Neutrophil (primary cell): ENCODE measurements at regions not wholly inside any gene's neighbourhood (a gene's known extent, or its start where the extent isn't known, plus 50 kb on each side); places are given as distances from the start of the nearest gene placed in this dataset.

Source experiments
- H3K27ac ChIP-seq: fragments of 200-600 bp; sonication (generic); 2 replicates; pipeline ENCODE4 v1.5.1; 2016; ENCODE audit warnings: mild to moderate bottlenecking, moderate library complexity
- H3K27me3 ChIP-seq: fragments of 200-600 bp; sonication (generic); 2 replicates; pipeline ENCODE4 v1.6.0; 2016; ENCODE audit warnings: mild to moderate bottlenecking
- H3K36me3 ChIP-seq: fragments of 200-600 bp; sonication (generic); 2 replicates; pipeline ENCODE4 v1.5.1; 2017
- H3K4me1 ChIP-seq, 2 experiments: fragments of 200-600 bp in 1 of 2; sonication (generic) in 1 of 2; 1 replicate in 1 of 2; 2 replicates in 1 of 2; pipeline versions ENCODE4 v1.5.1 to v1.6.1; 2013 to 2016; ENCODE audit warnings: low read depth in 1 of 2, low read length in 1 of 2, mild to moderate bottlenecking in 1 of 2, moderate library complexity in 1 of 2; ENCODE audit not compliant: control insufficient read depth in 1 of 2, insufficient read depth in 1 of 2
- H3K4me3 ChIP-seq, 2 experiments: fragments of 200-600 bp in 1 of 2; sonication (generic) in 1 of 2; 1 replicate in 1 of 2; 2 replicates in 1 of 2; pipeline ENCODE4 v1.5.1; 2013 to 2016; ENCODE audit warnings: low read depth in 1 of 2, low read length in 1 of 2, mild to moderate bottlenecking in 1 of 2, moderate library complexity in 1 of 2
- H3K9me3 ChIP-seq: fragments of 200-600 bp; sonication (generic); 2 replicates; pipeline ENCODE4 v1.5.1; 2016
- CTCF ChIP-seq: fragments of 200-600 bp; sonication (generic); IDR thresholded peaks from 2 replicates; pipeline ENCODE4 v1.5.1; 2016; ENCODE audit warnings: antibody characterized with exemption

- Histone ChIP-seq H3K4me3 (no peak overlapping the region), H3K36me3 (no peaks in the 10 kb centered on the region), H3K9me3 (no peaks in the 10 kb centered on the region), H3K27ac (no peak overlapping the region), H3K4me1 (no peaks in the 10 kb centered on the region), H3K27me3 (no peaks in the 10 kb centered on the region)
- no peak for TF ChIP-seq CTCF
Measured at GRCh38 chr22:48639896-48640748, 1187.6 kb downstream of the BRD1 start.

GRCh38 chr22:48639021-48639795 is 1188.5 kb downstream of the BRD1 start:
- no peak for TF ChIP-seq CTCF
- Histone ChIP-seq H3K4me3 (no peak overlapping the region), H3K9me3 (no peaks in the 10 kb centered on the region), H3K4me1 (no peaks in the 10 kb centered on the region), H3K27ac (no peak overlapping the region), H3K27me3 (no peaks in the 10 kb centered on the region), H3K36me3 (no peaks in the 10 kb centered on the region)

- Histone ChIP-seq H3K36me3 (no peaks in the 10 kb centered on the region), H3K4me1 (no peaks in the 10 kb centered on the region), H3K27ac (no peak overlapping the region), H3K27me3 (no peaks in the 10 kb centered on the region), H3K4me3 (no peak overlapping the region), H3K9me3 (no peaks in the 10 kb centered on the region)
- no peak for TF ChIP-seq CTCF
Measured at GRCh38 chr22:48637231-48637630, 1190.4 kb downstream of the BRD1 start.

GRCh38 chr22:48636746-48637145 is 1190.9 kb downstream of the BRD1 start:
- Histone ChIP-seq H3K27ac (no peak overlapping the region), H3K9me3 (no peaks in the 10 kb centered on the region), H3K4me1 (no peaks in the 10 kb centered on the region), H3K4me3 (no peak overlapping the region), H3K36me3 (no peaks in the 10 kb centered on the region), H3K27me3 (no peaks in the 10 kb centered on the region)
- no peak for TF ChIP-seq CTCF

GRCh38 chr22:48635816-48636215 is 1191.9 kb downstream of the BRD1 start:
- no peaks in the 10 kb centered on the region for H3K9me3 ChIP-seq
- TF ChIP-seq CTCF = no peak
- no peaks in the 10 kb centered on the region for H3K36me3 ChIP-seq
- no peak overlapping the region for H3K4me3 ChIP-seq
- no peak overlapping the region for H3K27ac ChIP-seq
- no peaks in the 10 kb centered on the region for H3K27me3 ChIP-seq
- H3K4me1 ChIP-seq = no peaks in the 10 kb centered on the region
